ENCODE measurements at regions not wholly inside any gene's neighbourhood (a gene's known extent, or its start where the extent isn't known, plus 50 kb on each side); places are given as distances from the start of the nearest gene placed in this dataset.
"Not testable (repeated sequence)": the region's sequence is repeated elsewhere in the genome, so short reads cannot be mapped to it uniquely, and the experiment has no call there.

DNA sequence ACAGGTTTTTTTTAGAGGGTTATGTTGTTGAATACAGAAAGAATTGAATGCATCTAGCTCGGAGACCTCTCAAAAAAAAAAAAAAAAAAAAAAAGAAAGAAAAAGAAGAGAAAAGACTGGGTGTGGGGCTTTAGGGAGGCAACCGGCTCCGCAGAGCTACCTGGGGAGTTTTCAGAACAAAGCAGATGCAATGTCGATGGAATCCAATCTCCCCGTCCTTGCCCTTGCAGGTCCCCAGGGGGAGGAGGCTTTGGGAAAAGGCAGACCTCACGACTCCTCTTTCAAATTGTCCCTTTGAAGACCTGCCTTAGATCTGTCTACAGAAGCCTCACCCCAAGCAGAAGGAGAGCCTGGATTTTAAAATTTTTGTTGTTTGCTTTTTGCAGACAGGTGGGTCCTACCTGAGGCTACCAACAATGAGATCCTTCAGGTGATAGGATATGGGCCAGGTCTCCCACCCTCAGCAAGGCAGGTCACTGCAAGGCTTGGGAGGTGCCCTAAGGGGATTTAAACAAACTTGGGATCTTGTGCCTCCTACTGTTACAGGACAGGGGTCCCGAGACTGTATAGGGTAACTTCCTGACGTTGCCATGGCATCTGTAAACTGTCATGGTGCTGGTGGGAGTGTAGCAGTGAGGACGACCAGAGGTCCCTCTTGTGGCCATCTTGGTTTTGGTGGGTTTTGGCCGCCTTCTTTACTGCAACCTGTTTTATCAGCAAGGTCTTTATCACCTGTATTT is 75.2 kb upstream of the PRKX start:
- no peak for DNase-seq

DNA sequence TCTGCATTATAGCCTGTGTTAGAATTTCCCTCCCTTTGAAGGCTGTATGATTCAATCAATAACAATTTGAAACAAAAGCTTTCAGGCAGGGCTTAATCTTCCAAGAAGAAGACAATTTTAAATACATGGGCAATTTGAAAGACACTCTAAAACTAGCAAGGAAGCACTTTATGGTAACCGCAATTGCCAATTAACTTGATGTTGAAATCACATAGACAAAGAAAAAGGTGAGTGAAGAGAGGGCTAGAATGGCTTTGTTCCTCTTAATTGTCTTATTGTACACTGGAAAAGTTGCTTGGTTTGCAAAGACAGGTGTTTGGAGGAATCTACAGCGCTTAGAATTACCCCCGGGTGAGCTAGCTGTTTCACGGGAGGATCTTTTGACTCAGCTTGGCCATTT is 74.4 kb upstream of the PRKX start:
- no peaks in the 10 kb centered on the region for H3K9me3 ChIP-seq
- DNase-seq, result no peak
- no peaks in the 10 kb centered on the region for H3K4me1 ChIP-seq
- H3K27ac ChIP-seq, result no peak overlapping the region
- TF ChIP-seq POLR2A (IDR thresholded peaks at IDR 0.05) (no peak), CTCF (IDR thresholded peaks at IDR 0.05) (no peak)
- H3K4me3 ChIP-seq, result no peak overlapping the region
- intact Hi-C loops (cut with DNase I; ENCODE audit: low total_unique reads), result no loop called here
- H3K27me3 ChIP-seq, result peaks cover 0 to 2% of the 10 kb centered on the region in 2 donors
- H3K36me3 ChIP-seq, result no peaks in the 10 kb centered on the region

More for the DNA sequence above, 75.2 kb upstream of the PRKX start:
- no peak overlapping the region for H3K4me3 ChIP-seq
- intact Hi-C loops (cut with DNase I; ENCODE audit: low total_unique reads), result no loop called here
- no peaks in the 10 kb centered on the region for H3K4me1 ChIP-seq
- no peaks in the 10 kb centered on the region for H3K9me3 ChIP-seq
- H3K36me3 ChIP-seq, result no peaks in the 10 kb centered on the region
- TF ChIP-seq POLR2A (IDR thresholded peaks at IDR 0.05), result no peak
- H3K27ac ChIP-seq, result no peak overlapping the region
- peaks cover 0 to 2% of the 10 kb centered on the region in 2 donors for H3K27me3 ChIP-seq

DNA sequence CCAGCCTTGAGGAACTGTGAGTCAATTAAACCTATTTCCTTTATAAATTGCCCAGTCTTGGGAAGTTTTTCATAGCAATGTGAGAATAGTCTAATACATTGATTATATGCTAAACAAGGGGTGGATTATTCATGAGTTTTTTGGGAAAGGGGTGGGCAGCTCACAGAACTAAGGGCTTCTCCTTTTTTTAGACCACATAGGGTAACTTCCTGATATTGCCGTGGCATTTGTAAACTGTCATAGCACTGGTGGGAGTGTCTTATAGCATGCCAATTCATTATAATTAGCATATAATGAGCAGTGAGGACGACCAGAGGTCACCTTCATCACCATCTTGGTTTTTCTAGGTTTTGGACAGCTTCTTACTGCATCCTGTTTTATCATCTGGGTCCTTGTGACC is 72.4 kb upstream of the PRKX start:
- intact Hi-C loops (cut with DNase I; ENCODE audit: low total_unique reads); H3K27ac ChIP-seq; H3K36me3 ChIP-seq; H3K4me1 ChIP-seq; H3K4me3 ChIP-seq; DNase-seq; H3K27me3 ChIP-seq; H3K9me3 ChIP-seq: not testable (repeated sequence)

DNA sequence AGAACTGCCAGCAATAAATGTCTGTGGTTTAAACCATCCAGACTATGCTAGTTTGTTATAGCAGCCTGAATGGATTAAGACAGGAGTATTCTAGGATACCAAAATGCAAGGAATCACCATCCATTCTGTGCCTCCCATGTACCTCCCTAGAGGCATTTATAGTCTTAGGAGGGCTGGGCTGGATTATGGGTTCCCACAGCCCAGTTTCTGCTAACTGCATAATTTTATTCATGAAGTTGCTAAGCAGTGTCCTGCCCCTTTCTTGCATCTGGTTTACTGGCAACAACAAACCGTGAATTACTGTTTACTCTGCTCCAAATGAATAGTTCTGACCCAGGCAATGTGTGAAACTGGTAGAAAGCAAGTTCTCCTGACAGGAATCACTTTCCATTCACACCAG is 67.1 kb upstream of the PRKX start:
- TF ChIP-seq POLR2A (IDR thresholded peaks at IDR 0.05) (no peak), CTCF (IDR thresholded peaks at IDR 0.05) (no peak)
- Histone ChIP-seq H3K36me3 (no peaks in the 10 kb centered on the region), H3K9me3 (no peaks in the 10 kb centered on the region), H3K4me3 (no peak overlapping the region), H3K27me3 (no peaks in the 10 kb centered on the region), H3K4me1 (no peaks in the 10 kb centered on the region), H3K27ac (no peak overlapping the region)
- intact Hi-C loops (cut with DNase I; ENCODE audit: low total_unique reads), result no loop called here
- DNase-seq, result no peak

GRCh38 chrX:3779546-3779945 is 66.1 kb upstream of the PRKX start:
- Histone ChIP-seq H3K4me1 (no peaks in the 10 kb centered on the region), H3K4me3 (no peak overlapping the region), H3K27me3 (no peaks in the 10 kb centered on the region), H3K36me3 (no peaks in the 10 kb centered on the region), H3K9me3 (no peaks in the 10 kb centered on the region), H3K27ac (no peak overlapping the region)
- DNase-seq, result no peak
- intact Hi-C loops (cut with DNase I; ENCODE audit: low total_unique reads), result no loop called here
- TF ChIP-seq CTCF (IDR thresholded peaks at IDR 0.05) (no peak), POLR2A (IDR thresholded peaks at IDR 0.05) (no peak)

DNA sequence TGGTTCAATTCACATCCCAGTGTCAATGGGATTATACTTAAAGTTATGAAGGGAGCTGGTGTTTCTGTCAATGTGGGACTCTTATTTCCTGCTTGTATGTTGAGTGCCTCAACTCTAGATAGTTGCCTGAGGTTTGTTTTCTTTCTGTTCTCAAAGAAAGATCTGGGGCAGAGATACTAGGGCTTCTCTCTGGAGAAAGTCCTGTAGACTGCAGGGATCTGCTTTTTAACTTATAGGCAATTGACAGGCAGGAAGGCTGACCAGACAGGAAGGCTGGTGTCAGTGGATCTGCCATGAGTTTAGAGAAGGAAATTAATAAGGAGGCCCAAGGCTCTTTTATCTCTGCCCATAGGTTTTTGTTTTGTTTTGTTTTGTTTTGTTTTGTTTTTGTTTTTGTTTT is 64.0 kb upstream of the PRKX start:
- TF ChIP-seq CTCF (IDR thresholded peaks at IDR 0.05) (no peak), POLR2A (IDR thresholded peaks at IDR 0.05) (no peak)
- Histone ChIP-seq H3K36me3 (no peaks in the 10 kb centered on the region), H3K4me3 (no peak overlapping the region), H3K4me1 (no peaks in the 10 kb centered on the region), H3K9me3 (no peaks in the 10 kb centered on the region), H3K27me3 (no peaks in the 10 kb centered on the region), H3K27ac (no peak overlapping the region)
- intact Hi-C loops (cut with DNase I; ENCODE audit: low total_unique reads), result no loop called here
- DNase-seq, result no peak

Measured in uterus (tissue), 3 donors.